Keratinocyte (primary cell): ENCODE measurements at regions not wholly inside any gene's neighbourhood (a gene's known extent, or its start where the extent isn't known, plus 50 kb on each side); places are given as distances from the start of the nearest gene placed in this dataset.

Experiments used
- DNase-seq: peaks from one replicate; pipeline ENCODE4 v3.0.0-alpha.2; 2011; ENCODE audit warnings: low read depth, missing footprints, low spot score
- FAIRE-seq: peaks from 2 replicates; lab custom pipeline; 2011; peaks lifted over from hg19 to GRCh38; lab: Jason Lieb, UNC
- H2AFZ ChIP-seq: 2 replicates; pipeline ENCODE4 v1.6.0; 2012; ENCODE audit warnings: low read length, control low read depth, inconsistent platforms; ENCODE audit not compliant: control insufficient read depth
- H3K27ac ChIP-seq: 2 replicates; pipeline ENCODE4 v1.5.1; 2011; ENCODE audit warnings: low read length; ENCODE audit not compliant: control insufficient read depth, insufficient read depth
- H3K27me3 ChIP-seq: 3 replicates; pipeline ENCODE4 v1.6.0; 2011; ENCODE audit warnings: low read length; ENCODE audit not compliant: control insufficient read depth, insufficient read depth; ENCODE audit errors: extremely low read depth
- H3K36me3 ChIP-seq, 2 experiments: 2 replicates in 1 of 2; 3 replicates in 1 of 2; pipeline ENCODE4 v1.5.1; 2011; ENCODE audit warnings: low read length in 2 of 2, mild to moderate bottlenecking in 1 of 2; ENCODE audit not compliant: control insufficient read depth in 2 of 2, insufficient read depth in 2 of 2; ENCODE audit errors: extremely low read depth in 1 of 2
- H3K4me1 ChIP-seq: 3 replicates; pipeline ENCODE4 v1.5.1; 2011; ENCODE audit warnings: low read length; ENCODE audit not compliant: control insufficient read depth, insufficient read depth; ENCODE audit errors: extremely low read depth
- H3K4me2 ChIP-seq: 3 replicates; pipeline ENCODE4 v1.6.0; 2011; ENCODE audit warnings: low read depth, low read length; ENCODE audit not compliant: control insufficient read depth, insufficient read depth; ENCODE audit errors: extremely low read depth
- H3K4me3 ChIP-seq, 3 experiments: fragments of 200-600 bp in 1 of 3; sonication (generic) in 1 of 3; 2 replicates in 2 of 3; 3 replicates in 1 of 3; pipeline ENCODE4 v1.5.1; 2011 to 2016; ENCODE audit warnings: low read length in 3 of 3, mild to moderate bottlenecking in 3 of 3, control low read depth in 2 of 3, inconsistent platforms in 1 of 3, low read depth in 1 of 3, mixed read lengths in 1 of 3, mixed run types in 1 of 3, moderate library complexity in 1 of 3; ENCODE audit not compliant: control insufficient read depth in 2 of 3, insufficient read depth in 2 of 3; ENCODE audit errors: extremely low read depth in 1 of 3
- H3K79me2 ChIP-seq: 2 replicates; pipeline ENCODE4 v1.6.0; 2012; ENCODE audit warnings: low read length; ENCODE audit not compliant: control insufficient read depth, insufficient read depth
- H3K9ac ChIP-seq: 3 replicates; pipeline ENCODE4 v1.6.0; 2011; ENCODE audit warnings: low read length; ENCODE audit not compliant: control insufficient read depth, insufficient read depth; ENCODE audit errors: extremely low read depth
- H3K9me1 ChIP-seq: 3 replicates; pipeline ENCODE4 v1.6.0; 2011; ENCODE audit warnings: low read length; ENCODE audit not compliant: control insufficient read depth, insufficient read depth; ENCODE audit errors: extremely low read depth
- H3K9me3 ChIP-seq: 2 replicates; pipeline ENCODE4 v1.5.1; 2012; ENCODE audit warnings: low read depth, low read length; ENCODE audit not compliant: control insufficient read depth
- H4K20me1 ChIP-seq: 3 replicates; pipeline ENCODE4 v1.6.0; 2011; ENCODE audit warnings: low read length; ENCODE audit not compliant: control insufficient read depth, insufficient read depth; ENCODE audit errors: extremely low read depth
- EZH2 ChIP-seq: IDR thresholded peaks from one replicate; pipeline ENCODE4 v1.6.1; 2012; ENCODE audit warnings: inconsistent platforms, mild to moderate bottlenecking, low read length, moderate library complexity
- dilution Hi-C: fragments of 300-500 bp; cut with MboI; formaldehyde crosslinking; loops from one replicate; pipeline ENCODE4 v1.7.0; 2020; ENCODE audit warnings: low sequenced_read_pairs; ENCODE audit not compliant: extremely low pct_ligation_motif_present
- TF ChIP-seq, protein P1 (sequence below), 3 experiments: IDR thresholded peaks in 1 of 3; conservative IDR thresholded peaks in 1 of 3; optimal IDR thresholded peaks in 1 of 3; 2 replicates in 2 of 3; 3 replicates in 1 of 3; pipeline versions ENCODE3 to v1.5.1; 2011; ENCODE audit warnings: low read length in 3 of 3, mild to moderate bottlenecking in 3 of 3, moderate library complexity in 2 of 3, control low read depth in 1 of 3, inconsistent platforms in 1 of 3; ENCODE audit not compliant: insufficient read depth in 2 of 3; ENCODE audit errors: extremely low read depth in 1 of 3

DNA sequence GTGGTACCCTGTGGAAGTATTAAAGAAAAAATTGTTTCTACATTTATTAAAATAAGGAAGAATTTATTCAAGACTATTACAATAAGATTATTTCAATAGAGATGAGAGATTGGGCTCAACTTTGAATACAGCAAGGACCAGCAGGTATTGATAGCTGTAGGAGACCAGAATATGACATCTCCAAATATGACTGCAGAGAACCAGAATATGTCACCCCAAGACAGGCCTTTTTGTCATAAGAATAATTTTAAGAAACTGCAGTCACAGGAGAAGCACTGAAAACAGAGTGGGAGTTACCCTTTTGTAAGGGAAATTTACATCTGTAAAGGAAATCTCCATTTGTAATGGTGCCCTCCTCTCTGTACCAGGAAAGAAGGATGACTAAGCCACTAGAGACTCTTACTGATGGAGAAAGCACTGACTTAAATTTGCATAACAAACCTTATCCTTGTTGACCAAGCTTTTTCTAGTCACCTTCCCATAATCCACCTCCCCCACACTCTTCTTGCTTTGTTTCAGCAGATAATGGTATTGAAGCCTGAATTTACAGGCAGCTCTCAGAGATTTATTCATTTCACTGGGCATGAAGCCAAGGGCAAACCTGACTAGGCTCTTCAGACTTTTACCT lies 145.1 kb upstream of the RMP24 start:
- Histone ChIP-seq H3K36me3 (no peaks in the 10 kb centered on the region), H3K4me3 (no peak overlapping the region), H4K20me1 (no peaks in the 10 kb centered on the region), H3K4me1 (peaks cover 3% of the 10 kb centered on the region), H3K9me1 (no peaks in the 10 kb centered on the region), H3K9me3 (peaks cover 4% of the 10 kb centered on the region), H2AFZ (no peak overlapping the region), H3K27ac (no peak overlapping the region), H3K79me2 (no peaks in the 10 kb centered on the region), H3K27me3 (no peaks in the 10 kb centered on the region), H3K9ac (no peak overlapping the region), H3K4me2 (no peak overlapping the region)
- FAIRE-seq (no peak), DNase-seq (no peak)
- no peak for TF ChIP-seq EZH2
- TF ChIP-seq, protein P1, sequence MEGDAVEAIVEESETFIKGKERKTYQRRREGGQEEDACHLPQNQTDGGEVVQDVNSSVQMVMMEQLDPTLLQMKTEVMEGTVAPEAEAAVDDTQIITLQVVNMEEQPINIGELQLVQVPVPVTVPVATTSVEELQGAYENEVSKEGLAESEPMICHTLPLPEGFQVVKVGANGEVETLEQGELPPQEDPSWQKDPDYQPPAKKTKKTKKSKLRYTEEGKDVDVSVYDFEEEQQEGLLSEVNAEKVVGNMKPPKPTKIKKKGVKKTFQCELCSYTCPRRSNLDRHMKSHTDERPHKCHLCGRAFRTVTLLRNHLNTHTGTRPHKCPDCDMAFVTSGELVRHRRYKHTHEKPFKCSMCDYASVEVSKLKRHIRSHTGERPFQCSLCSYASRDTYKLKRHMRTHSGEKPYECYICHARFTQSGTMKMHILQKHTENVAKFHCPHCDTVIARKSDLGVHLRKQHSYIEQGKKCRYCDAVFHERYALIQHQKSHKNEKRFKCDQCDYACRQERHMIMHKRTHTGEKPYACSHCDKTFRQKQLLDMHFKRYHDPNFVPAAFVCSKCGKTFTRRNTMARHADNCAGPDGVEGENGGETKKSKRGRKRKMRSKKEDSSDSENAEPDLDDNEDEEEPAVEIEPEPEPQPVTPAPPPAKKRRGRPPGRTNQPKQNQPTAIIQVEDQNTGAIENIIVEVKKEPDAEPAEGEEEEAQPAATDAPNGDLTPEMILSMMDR (optimal IDR thresholded peaks at IDR 0.05 in 1 of 3, IDR thresholded peaks at IDR 0.05 in 1 of 3, conservative IDR thresholded peaks at IDR 0.05 in 1 of 3; ENCODE audit: extremely low read depth in 1 of 3, insufficient read depth in 2 of 3, low read length in 3 of 3): no peak
- dilution Hi-C loops: no loop called here

DNA sequence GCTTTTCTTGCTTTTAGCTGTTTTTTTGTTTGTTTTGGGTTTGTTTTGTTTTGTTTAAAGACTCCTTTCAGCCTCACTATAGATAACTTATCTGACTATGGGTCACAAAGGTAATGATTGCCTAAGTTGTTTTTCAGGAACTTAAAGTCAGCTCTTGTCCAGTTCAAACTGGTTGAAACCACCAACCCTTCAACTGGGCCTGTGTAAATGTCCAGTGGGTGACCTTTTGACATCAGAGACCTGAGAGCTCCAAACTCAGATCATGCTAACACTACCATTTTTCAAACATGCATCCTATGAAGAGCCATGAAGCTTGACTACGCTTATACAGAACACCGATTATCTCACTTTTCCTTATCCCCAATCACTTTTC lies 144.6 kb upstream of the RMP24 start:
- H3K27me3 ChIP-seq: no peaks in the 10 kb centered on the region
- no peak overlapping the region for H3K27ac ChIP-seq
- peaks cover 3% of the 10 kb centered on the region for H3K4me1 ChIP-seq
- H3K9ac ChIP-seq: no peak overlapping the region
- H3K79me2 ChIP-seq: no peaks in the 10 kb centered on the region
- no peaks in the 10 kb centered on the region for H3K36me3 ChIP-seq
- FAIRE-seq (no peak), DNase-seq (no peak)
- TF ChIP-seq, protein P1 (optimal IDR thresholded peaks at IDR 0.05 in 1 of 3, IDR thresholded peaks at IDR 0.05 in 1 of 3, conservative IDR thresholded peaks at IDR 0.05 in 1 of 3; ENCODE audit: extremely low read depth in 1 of 3, insufficient read depth in 2 of 3, low read length in 3 of 3): no peak
- no peak for TF ChIP-seq EZH2
- H3K9me3 ChIP-seq: peaks cover 7% of the 10 kb centered on the region
- H4K20me1 ChIP-seq: no peaks in the 10 kb centered on the region
- no peak overlapping the region for H3K4me3 ChIP-seq
- H3K4me2 ChIP-seq: no peak overlapping the region
- H2AFZ ChIP-seq: no peak overlapping the region
- H3K9me1 ChIP-seq: no peaks in the 10 kb centered on the region
- dilution Hi-C loops: no loop called here
